Endothelial cell of umbilical vein (primary cell): ENCODE measurements at regions not wholly inside any gene's neighbourhood (a gene's known extent, or its start where the extent isn't known, plus 50 kb on each side); places are given as distances from the start of the nearest gene placed in this dataset.

Experiments
- BruUV-seq: library from RNA; stranded (reverse); fragments of 400-500 nt; replicated peaks from 2 replicates; lab custom pipeline; 2021; lab: Mats Ljungman, UMichigan
- CTCF ChIA-PET: fragments of 300-600, 350-600 bp; sonication (Branson Sonifier 250); formaldehyde crosslinking; loops from one replicate; lab custom pipeline; 2021; ENCODE audit warnings: antibody characterized with exemption, inconsistent platforms; lab: Charles Lee
- POLR2A ChIA-PET: fragments of 300-600, 350-600 bp; sonication (Branson Sonifier 250); formaldehyde crosslinking; loops from one replicate; lab custom pipeline; 2021; ENCODE audit warnings: antibody characterized with exemption, inconsistent platforms; lab: Charles Lee
- DNase-seq: peaks from one replicate; pipeline ENCODE4 v3.0.0-alpha.2; 2011; ENCODE audit warnings: low read depth, low spot score
- FAIRE-seq: peaks from 2 replicates; lab custom pipeline; 2011; peaks lifted over from hg19 to GRCh38; lab: Jason Lieb, UNC
- H2AFZ ChIP-seq: 2 replicates; pipeline ENCODE4 v1.6.0; 2012; ENCODE audit warnings: low read depth, low read length, control low read depth, inconsistent platforms
- H3K27ac ChIP-seq: 2 replicates; pipeline ENCODE4 v1.5.1; 2011; ENCODE audit warnings: low read depth, mild to moderate bottlenecking, control low read depth, low read length, moderate library complexity; ENCODE audit not compliant: insufficient read depth
- H3K27me3 ChIP-seq, 2 experiments: 2 replicates each; pipeline versions ENCODE4 v1.6.0 to v1.6.1; 2011; ENCODE audit warnings: low read length in 2 of 2, mixed read lengths in 1 of 2; ENCODE audit not compliant: control insufficient read depth in 2 of 2, insufficient read depth in 2 of 2
- H3K36me3 ChIP-seq, 2 experiments: 2 replicates in 1 of 2; 3 replicates in 1 of 2; pipeline ENCODE4 v1.5.1; 2011; ENCODE audit warnings: low read length in 2 of 2, mild to moderate bottlenecking in 1 of 2, moderate library complexity in 1 of 2; ENCODE audit not compliant: control insufficient read depth in 2 of 2, insufficient read depth in 2 of 2; ENCODE audit errors: extremely low read depth in 1 of 2
- H3K4me1 ChIP-seq: 3 replicates; pipeline ENCODE4 v1.5.1; 2011; ENCODE audit warnings: mild to moderate bottlenecking, low read length; ENCODE audit not compliant: control insufficient read depth, insufficient read depth; ENCODE audit errors: extremely low read depth
- H3K4me2 ChIP-seq: 2 replicates; pipeline ENCODE4 v1.6.1; 2011; ENCODE audit warnings: low read length, control low read depth, mixed read lengths; ENCODE audit not compliant: insufficient read depth
- H3K4me3 ChIP-seq, 3 experiments: fragments of 200-600 bp in 1 of 3; sonication (generic), shearing (Covaris generic) in 1 of 3; replicated peaks in 1 of 3; 2 replicates each; pipeline ENCODE4 v1.5.1; 2011 to 2016; ENCODE audit warnings: control low read depth in 3 of 3, low read length in 3 of 3, mild to moderate bottlenecking in 2 of 3, inconsistent platforms in 1 of 3, low read depth in 1 of 3, moderate library complexity in 1 of 3; ENCODE audit not compliant: insufficient read depth in 1 of 3
- H3K79me2 ChIP-seq: 2 replicates; pipeline ENCODE4 v1.6.0; 2012; ENCODE audit warnings: low read length, inconsistent platforms; ENCODE audit not compliant: control insufficient read depth, insufficient read depth
- H3K9ac ChIP-seq: replicated peaks from 2 replicates; pipeline ENCODE3; 2011; ENCODE audit warnings: low read length, control low read depth; ENCODE audit not compliant: insufficient read depth; ENCODE audit errors: extremely low read depth
- H3K9me1 ChIP-seq: replicated peaks from 3 replicates; pipeline ENCODE4 v1.6.0; 2011; ENCODE audit warnings: mild to moderate bottlenecking, low read length; ENCODE audit not compliant: control insufficient read depth, insufficient read depth; ENCODE audit errors: extremely low read depth
- H3K9me3 ChIP-seq: replicated peaks from 2 replicates; pipeline ENCODE4 v1.5.1; 2012; ENCODE audit warnings: low read length, inconsistent platforms; ENCODE audit not compliant: control insufficient read depth, insufficient read depth
- H4K20me1 ChIP-seq: replicated peaks from 2 replicates; pipeline ENCODE3; 2011; ENCODE audit warnings: mild to moderate bottlenecking, low read length; ENCODE audit not compliant: control insufficient read depth, insufficient read depth; ENCODE audit errors: extremely low read depth
- EZH2 ChIP-seq: IDR thresholded peaks from 2 replicates; pipeline ENCODE4 v1.6.1; 2012; ENCODE audit warnings: borderline replicate concordance, low read depth, mild to moderate bottlenecking, moderate library complexity, low read length, inconsistent platforms; ENCODE audit not compliant: severe bottlenecking
- FOS ChIP-seq: IDR thresholded peaks from 2 replicates; pipeline ENCODE4 v1.6.1; 2011; ENCODE audit warnings: mild to moderate bottlenecking, low read length, moderate library complexity, borderline replicate concordance; ENCODE audit not compliant: insufficient read depth
- GATA2 ChIP-seq: IDR thresholded peaks from 2 replicates; pipeline ENCODE4 v1.7.0; 2011; ENCODE audit warnings: low read depth, mild to moderate bottlenecking, moderate library complexity, mixed read lengths, low read length; ENCODE audit not compliant: insufficient read length, insufficient read depth
- JUN ChIP-seq: IDR thresholded peaks from 2 replicates; pipeline ENCODE4 v1.6.1; 2011; ENCODE audit warnings: borderline replicate concordance, low read depth; ENCODE audit not compliant: insufficient read length, insufficient read depth
- MYC ChIP-seq: IDR thresholded peaks from one replicate; pipeline ENCODE4 v1.6.1; 2011; ENCODE audit warnings: mild to moderate bottlenecking, low read depth, low read length
- POLR2A ChIP-seq: IDR thresholded peaks from 2 replicates; pipeline ENCODE4 v1.6.1; 2012; ENCODE audit warnings: low read depth, mild to moderate bottlenecking, control low read depth, low read length
- dilution Hi-C: fragments of 300-500 bp; cut with MboI; formaldehyde crosslinking; loops from one replicate; pipeline ENCODE4 v1.15.0; 2019; ENCODE audit warnings: low sequenced_read_pairs; ENCODE audit not compliant: extremely low pct_ligation_motif_present
- intact Hi-C: fragments of 100-400 bp; cut with micrococcal nuclease; formaldehyde crosslinking; loops from one replicate; pipeline ENCODE4 v1.10.0; 2022
- TF ChIP-seq, protein P1 (sequence below): IDR thresholded peaks from 2 replicates; pipeline ENCODE4 v1.6.1; 2011; ENCODE audit not compliant: insufficient read depth, insufficient read length
- TF ChIP-seq, protein P2 (sequence below), 2 donors: IDR thresholded peaks; 1 replicate in 1 of 2; 2 replicates in 1 of 2; pipeline ENCODE4 v1.5.1; 2011; ENCODE audit warnings: low read length in 2 of 2, mild to moderate bottlenecking in 2 of 2, moderate library complexity in 2 of 2, control low read depth in 1 of 2, inconsistent platforms in 1 of 2, low read depth in 1 of 2; ENCODE audit not compliant: insufficient read depth in 1 of 2; ENCODE audit errors: extremely low read depth in 1 of 2

DNA sequence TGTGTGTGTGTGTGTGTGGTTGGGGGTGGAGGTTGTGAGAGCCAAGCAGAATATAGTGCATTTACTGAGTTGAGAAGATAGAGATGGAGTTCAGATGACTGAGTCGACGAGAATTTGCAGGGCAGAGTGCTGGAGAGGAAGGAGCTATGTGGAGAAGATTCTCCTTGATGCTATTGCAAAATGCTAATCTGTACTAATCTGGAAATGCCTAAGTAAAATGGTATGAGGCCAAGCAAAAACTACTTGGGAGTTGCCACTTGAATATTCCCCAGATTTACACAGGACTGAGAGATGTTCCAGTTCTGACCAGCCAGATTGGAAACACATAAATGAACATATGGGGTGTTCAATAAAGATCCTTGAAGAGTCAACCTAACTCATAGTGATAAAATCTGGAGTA lies 316.4 kb downstream of the NSUN3 start:
- H3K4me2 ChIP-seq = no peak overlapping the region
- no peaks in the 10 kb centered on the region for H3K27me3 ChIP-seq
- no peaks in the 10 kb centered on the region for H3K36me3 ChIP-seq
- no TSS peak for BruUV-seq
- TF ChIP-seq JUN (no peak), EZH2 (no peak), GATA2 (no peak), FOS (no peak), MYC (no peak), POLR2A (no peak)
- TF ChIP-seq, protein P1, sequence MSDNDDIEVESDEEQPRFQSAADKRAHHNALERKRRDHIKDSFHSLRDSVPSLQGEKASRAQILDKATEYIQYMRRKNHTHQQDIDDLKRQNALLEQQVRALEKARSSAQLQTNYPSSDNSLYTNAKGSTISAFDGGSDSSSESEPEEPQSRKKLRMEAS = no peak
- TF ChIP-seq, protein P2, sequence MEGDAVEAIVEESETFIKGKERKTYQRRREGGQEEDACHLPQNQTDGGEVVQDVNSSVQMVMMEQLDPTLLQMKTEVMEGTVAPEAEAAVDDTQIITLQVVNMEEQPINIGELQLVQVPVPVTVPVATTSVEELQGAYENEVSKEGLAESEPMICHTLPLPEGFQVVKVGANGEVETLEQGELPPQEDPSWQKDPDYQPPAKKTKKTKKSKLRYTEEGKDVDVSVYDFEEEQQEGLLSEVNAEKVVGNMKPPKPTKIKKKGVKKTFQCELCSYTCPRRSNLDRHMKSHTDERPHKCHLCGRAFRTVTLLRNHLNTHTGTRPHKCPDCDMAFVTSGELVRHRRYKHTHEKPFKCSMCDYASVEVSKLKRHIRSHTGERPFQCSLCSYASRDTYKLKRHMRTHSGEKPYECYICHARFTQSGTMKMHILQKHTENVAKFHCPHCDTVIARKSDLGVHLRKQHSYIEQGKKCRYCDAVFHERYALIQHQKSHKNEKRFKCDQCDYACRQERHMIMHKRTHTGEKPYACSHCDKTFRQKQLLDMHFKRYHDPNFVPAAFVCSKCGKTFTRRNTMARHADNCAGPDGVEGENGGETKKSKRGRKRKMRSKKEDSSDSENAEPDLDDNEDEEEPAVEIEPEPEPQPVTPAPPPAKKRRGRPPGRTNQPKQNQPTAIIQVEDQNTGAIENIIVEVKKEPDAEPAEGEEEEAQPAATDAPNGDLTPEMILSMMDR (IDR thresholded peaks at IDR 0.05; ENCODE audit: extremely low read depth in 1 of 2, insufficient read depth in 1 of 2, low read depth in 1 of 2, low read length in 2 of 2) = no peak
- no peaks in the 10 kb centered on the region for H3K9me3 ChIP-seq
- H3K4me1 ChIP-seq = no peaks in the 10 kb centered on the region
- no peak overlapping the region for H3K9ac ChIP-seq
- no peak overlapping the region for H2AFZ ChIP-seq
- H3K9me1 ChIP-seq = no peaks in the 10 kb centered on the region
- DNase-seq (no peak), FAIRE-seq (no peak)
- no peak overlapping the region for H3K27ac ChIP-seq
- no peak overlapping the region for H3K4me3 ChIP-seq
- no peaks in the 10 kb centered on the region for H3K79me2 ChIP-seq
- ChIA-PET CTCF (no interaction called here), POLR2A (no interaction called here)
- H4K20me1 ChIP-seq = no peaks in the 10 kb centered on the region
- intact Hi-C loops (no loop called here), dilution Hi-C loops (no loop called here)
